Hepatocyte (in vitro differentiated cells): ENCODE measurements at regions not wholly inside any gene's neighbourhood (a gene's known extent, or its start where the extent isn't known, plus 50 kb on each side); places are given as distances from the start of the nearest gene placed in this dataset.

Experiments
- DNase-seq: peaks from one replicate; pipeline ENCODE4 v3.0.0-alpha.2; 2016; ENCODE audit warnings: low spot score
- H2AFZ ChIP-seq: fragments of 200-600 bp; sonication (generic); 2 replicates; pipeline ENCODE4 v1.6.0; 2016; ENCODE audit warnings: antibody characterized with exemption, mild to moderate bottlenecking
- H3K27ac ChIP-seq: fragments of 200-600 bp; sonication (generic); 2 replicates; pipeline ENCODE4 v1.5.1; 2016; ENCODE audit warnings: mild to moderate bottlenecking
- H3K27me3 ChIP-seq: fragments of 200-600 bp; sonication (generic); 2 replicates; pipeline ENCODE4 v1.6.1; 2016
- H3K36me3 ChIP-seq: fragments of 200-600 bp; sonication (generic); replicated peaks from 2 replicates; pipeline ENCODE4 v1.5.1; 2016; ENCODE audit warnings: low read depth; ENCODE audit not compliant: insufficient read depth
- H3K4me1 ChIP-seq: fragments of 200-600 bp; sonication (generic); 2 replicates; pipeline ENCODE4 v1.5.1; 2016; ENCODE audit warnings: mild to moderate bottlenecking, moderate library complexity; ENCODE audit not compliant: insufficient read depth
- H3K4me2 ChIP-seq: fragments of 200-600 bp; sonication (generic); 2 replicates; pipeline ENCODE4 v1.6.0; 2016
- H3K4me3 ChIP-seq: fragments of 200-600 bp; sonication (generic); 2 replicates; pipeline ENCODE4 v1.5.1; 2016; ENCODE audit warnings: mild to moderate bottlenecking
- H3K79me2 ChIP-seq: fragments of 200-600 bp; sonication (generic); 2 replicates; pipeline ENCODE4 v1.6.0; 2017; ENCODE audit warnings: mild to moderate bottlenecking
- H3K9me2 ChIP-seq: fragments of 200-600 bp; sonication (generic); replicated peaks from 2 replicates; pipeline ENCODE4 v1.6.0; 2017; ENCODE audit warnings: mild to moderate bottlenecking; ENCODE audit not compliant: insufficient read depth
- H3K9me3 ChIP-seq: fragments of 200-600 bp; sonication (generic); 2 replicates; pipeline ENCODE4 v1.5.1; 2016; ENCODE audit warnings: low read depth, mild to moderate bottlenecking
- H4K20me1 ChIP-seq: fragments of 200-600 bp; sonication (generic); 2 replicates; pipeline ENCODE4 v1.6.0; 2016; ENCODE audit warnings: mild to moderate bottlenecking; ENCODE audit not compliant: insufficient read depth, poor library complexity, severe bottlenecking
- CTCF ChIP-seq: fragments of 200-600 bp; sonication (generic); IDR thresholded peaks from 2 replicates; pipeline ENCODE4 v1.5.1; 2016; ENCODE audit warnings: antibody characterized with exemption, mild to moderate bottlenecking; ENCODE audit not compliant: poor library complexity
- EZH2 ChIP-seq: fragments of 200-600 bp; sonication (generic); IDR thresholded peaks from 2 replicates; pipeline ENCODE4 v1.6.1; 2016; ENCODE audit warnings: antibody characterized with exemption, mild to moderate bottlenecking, borderline replicate concordance
- EZH2phosphoT487 ChIP-seq: fragments of 200-600 bp; sonication (generic); IDR thresholded peaks from one replicate; pipeline ENCODE4 v1.6.1; 2018; ENCODE audit warnings: antibody characterized with exemption, mild to moderate bottlenecking, low read depth, moderate library complexity; ENCODE audit not compliant: unreplicated experiment, severe bottlenecking
- WGBS: methylation state at CpG from one replicate; pipeline ENCODE4 v1.1.6; 2016; ENCODE audit warnings: low lambda C conversion rate; ENCODE audit errors: missing lambda C conversion rate; 5-methylcytosine and 5-hydroxymethylcytosine counted together

- Histone ChIP-seq H3K27me3 (peaks cover under 1% of the 10 kb centered on the region), H2AFZ (no peak overlapping the region), H3K9me3 (no peaks in the 10 kb centered on the region), H4K20me1 (no peaks in the 10 kb centered on the region), H3K36me3 (no peaks in the 10 kb centered on the region), H3K79me2 (no peaks in the 10 kb centered on the region), H3K27ac (no peak overlapping the region), H3K4me3 (no peak overlapping the region), H3K4me2 (no peak overlapping the region), H3K4me1 (no peaks in the 10 kb centered on the region), H3K9me2 (no peaks in the 10 kb centered on the region)
- TF ChIP-seq EZH2phosphoT487, result no peak
- TF ChIP-seq EZH2, result no peak
- TF ChIP-seq CTCF, result no peak
- no peak for DNase-seq
- WGBS, result 95% methylated on average over 8 of the region's 8 CpGs
Measured at GRCh38 chr20:57896017-57896416, 186.2 kb upstream of the PMEPA1 start.

GRCh38 chr20:57895161-57895855 is 185.5 kb upstream of the PMEPA1 start:
- H3K36me3 ChIP-seq, result no peaks in the 10 kb centered on the region
- no peaks in the 10 kb centered on the region for H4K20me1 ChIP-seq
- H3K27ac ChIP-seq, result no peak overlapping the region
- H3K4me2 ChIP-seq, result no peak overlapping the region
- H3K79me2 ChIP-seq, result no peaks in the 10 kb centered on the region
- no peaks in the 10 kb centered on the region for H3K4me1 ChIP-seq
- no peaks in the 10 kb centered on the region for H3K9me3 ChIP-seq
- WGBS, result 89% methylated on average over 9 of the region's 9 CpGs
- no peaks in the 10 kb centered on the region for H3K9me2 ChIP-seq
- no peak overlapping the region for H3K4me3 ChIP-seq
- H3K27me3 ChIP-seq, result no peaks in the 10 kb centered on the region
- TF ChIP-seq CTCF, result no peak
- TF ChIP-seq EZH2, result no peak
- TF ChIP-seq EZH2phosphoT487, result no peak
- no peak overlapping the region for H2AFZ ChIP-seq
- DNase-seq, result no peak

- no peaks in the 10 kb centered on the region for H3K36me3 ChIP-seq
- no peaks in the 10 kb centered on the region for H3K9me2 ChIP-seq
- no peaks in the 10 kb centered on the region for H3K27me3 ChIP-seq
- H3K4me2 ChIP-seq, result no peak overlapping the region
- no peaks in the 10 kb centered on the region for H3K79me2 ChIP-seq
- H3K9me3 ChIP-seq, result no peaks in the 10 kb centered on the region
- no peak for DNase-seq
- no peaks in the 10 kb centered on the region for H3K4me1 ChIP-seq
- no peak overlapping the region for H3K27ac ChIP-seq
- TF ChIP-seq EZH2phosphoT487, result no peak
- TF ChIP-seq CTCF, result no peak
- TF ChIP-seq EZH2, result no peak
- no peaks in the 10 kb centered on the region for H4K20me1 ChIP-seq
- H3K4me3 ChIP-seq, result no peak overlapping the region
- H2AFZ ChIP-seq, result no peak overlapping the region
Measured at GRCh38 chr20:57894522-57894921, 184.7 kb upstream of the PMEPA1 start.

- Histone ChIP-seq H3K27me3 (no peaks in the 10 kb centered on the region), H3K9me2 (no peaks in the 10 kb centered on the region), H3K4me1 (no peaks in the 10 kb centered on the region), H3K4me2 (no peak overlapping the region), H3K9me3 (no peaks in the 10 kb centered on the region), H3K4me3 (no peak overlapping the region), H3K27ac (no peak overlapping the region), H4K20me1 (no peaks in the 10 kb centered on the region), H2AFZ (no peak overlapping the region), H3K79me2 (no peaks in the 10 kb centered on the region), H3K36me3 (no peaks in the 10 kb centered on the region)
- WGBS, result 98% methylated on average over 10 of the region's 10 CpGs
- TF ChIP-seq EZH2phosphoT487, result no peak
- no peak for DNase-seq
Measured at GRCh38 chr20:57894096-57894495, 184.3 kb upstream of the PMEPA1 start.
